GM21528 (cell line): ENCODE measurements at regions not wholly inside any gene's neighbourhood (a gene's known extent, or its start where the extent isn't known, plus 50 kb on each side); places are given as distances from the start of the nearest gene placed in this dataset.
A peak's percentile ranks its signal among the peaks of the same experiment; 100 is the strongest.

Experiments
- ATAC-seq: cut with Tn5 transposase; IDR thresholded peaks from one replicate; pipeline ENCODE4 v1.9.1; 2021; ENCODE audit warnings: mild to moderate bottlenecking, moderate library complexity; ENCODE audit not compliant: unreplicated experiment, low FRiP score

GRCh38 chr1:63108206-63108605 is 214.2 kb upstream of the FOXD3 start:
- ATAC-seq, result no peak

GRCh38 chr1:63112155-63112900 is 210.0 kb upstream of the FOXD3 start:
- no peak for ATAC-seq

- ATAC-seq, result no peak
These were observed 206.8 kb upstream of the FOXD3 start for GRCh38 chr1:63115527-63115926.

GRCh38 chr1:63116016-63116415 is 206.4 kb upstream of the FOXD3 start:
- ATAC-seq, result no peak

GRCh38 chr1:63119575-63120155 is 202.7 kb upstream of the FOXD3 start:
- no peak for ATAC-seq

- ATAC-seq, result no peak
These were observed 200.3 kb upstream of the FOXD3 start for GRCh38 chr1:63122079-63122478.

- peak; percentile 76 for ATAC-seq
These were observed 197.6 kb upstream of the FOXD3 start for GRCh38 chr1:63124666-63125191.

- no peak for ATAC-seq
These were observed 196.3 kb upstream of the FOXD3 start for GRCh38 chr1:63126104-63126503.

- ATAC-seq, result no peak
These were observed 195.0 kb upstream of the FOXD3 start for GRCh38 chr1:63127376-63127775.

GRCh38 chr1:63128556-63128955 is 193.8 kb upstream of the FOXD3 start:
- no peak for ATAC-seq

GRCh38 chr1:63129184-63129583 is 193.2 kb upstream of the FOXD3 start:
- ATAC-seq, result no peak

- ATAC-seq, result no peak
These were observed 192.5 kb upstream of the FOXD3 start for GRCh38 chr1:63129855-63130254.

GRCh38 chr1:63134501-63135173 is 187.7 kb upstream of the FOXD3 start:
- ATAC-seq, result no peak

- no peak for ATAC-seq
These were observed 187.2 kb upstream of the FOXD3 start for GRCh38 chr1:63135174-63135512.

GRCh38 chr1:63135801-63136200 is 186.6 kb upstream of the FOXD3 start:
- ATAC-seq, result no peak

- no peak for ATAC-seq
These were observed 180.4 kb upstream of the FOXD3 start for GRCh38 chr1:63142001-63142400.

- ATAC-seq, result no peak
These were observed 178.9 kb upstream of the FOXD3 start for GRCh38 chr1:63143482-63143881.

- ATAC-seq, result no peak
These were observed 174.6 kb upstream of the FOXD3 start for GRCh38 chr1:63147783-63148182.

GRCh38 chr1:63148825-63149645 is 173.3 kb upstream of the FOXD3 start:
- peak; percentile 79 for ATAC-seq

- no peak for ATAC-seq
These were observed 169.8 kb upstream of the FOXD3 start for GRCh38 chr1:63152572-63152971.

- no peak for ATAC-seq
These were observed 166.9 kb upstream of the FOXD3 start for GRCh38 chr1:63155437-63155836.
